WTC11 (cell line): ENCODE measurements at regions not wholly inside any gene's neighbourhood (a gene's known extent, or its start where the extent isn't known, plus 50 kb on each side); places are given as distances from the start of the nearest gene placed in this dataset.

Experiments used
- AR ChIP-seq: fragments of 250-450 bp; sonication (Bioruptor Pico); IDR thresholded peaks from 2 replicates; pipeline ENCODE4 v1.9.0; 2021; ENCODE audit warnings: mild to moderate bottlenecking
- CREB1 ChIP-seq: sonication (generic); formaldehyde crosslinking; IDR thresholded peaks from 2 replicates; pipeline ENCODE4 v1.8.0; 2023; ENCODE audit warnings: mild to moderate bottlenecking, missing genetic modification reagents
- CTCF ChIP-seq: fragments of 200-600 bp; IDR thresholded peaks from 2 replicates; pipeline ENCODE4 v1.8.0; 2022; ENCODE audit warnings: antibody characterized with exemption
- MYBL2 ChIP-seq: sonication (generic); formaldehyde crosslinking; IDR thresholded peaks from 2 replicates; pipeline ENCODE4 v1.8.1; 2023; ENCODE audit warnings: mild to moderate bottlenecking, moderate library complexity, missing genetic modification reagents
- NFE2L1 ChIP-seq: sonication (generic); formaldehyde crosslinking; IDR thresholded peaks from 2 replicates; pipeline ENCODE4 v1.8.1; 2023; ENCODE audit warnings: missing genetic modification reagents
- NR2C2 ChIP-seq: sonication (generic); formaldehyde crosslinking; IDR thresholded peaks from 2 replicates; pipeline ENCODE4 v1.8.0; 2022; ENCODE audit warnings: mild to moderate bottlenecking, missing genetic modification reagents

GRCh38 chr4:179880756-179881155, 2362.4 kb upstream of the TENM3 start:
- TF ChIP-seq CTCF (no peak), NFE2L1 (no peak), MYBL2 (CRISPR knock-in tag) (no peak), CREB1 (CRISPR knock-in tag) (no peak), NR2C2 (no peak), AR (CRISPR knock-in tag) (no peak)
